ENCODE measurements at regions not wholly inside any gene's neighbourhood (a gene's known extent, or its start where the extent isn't known, plus 50 kb on each side); places are given as distances from the start of the nearest gene placed in this dataset.

DNA sequence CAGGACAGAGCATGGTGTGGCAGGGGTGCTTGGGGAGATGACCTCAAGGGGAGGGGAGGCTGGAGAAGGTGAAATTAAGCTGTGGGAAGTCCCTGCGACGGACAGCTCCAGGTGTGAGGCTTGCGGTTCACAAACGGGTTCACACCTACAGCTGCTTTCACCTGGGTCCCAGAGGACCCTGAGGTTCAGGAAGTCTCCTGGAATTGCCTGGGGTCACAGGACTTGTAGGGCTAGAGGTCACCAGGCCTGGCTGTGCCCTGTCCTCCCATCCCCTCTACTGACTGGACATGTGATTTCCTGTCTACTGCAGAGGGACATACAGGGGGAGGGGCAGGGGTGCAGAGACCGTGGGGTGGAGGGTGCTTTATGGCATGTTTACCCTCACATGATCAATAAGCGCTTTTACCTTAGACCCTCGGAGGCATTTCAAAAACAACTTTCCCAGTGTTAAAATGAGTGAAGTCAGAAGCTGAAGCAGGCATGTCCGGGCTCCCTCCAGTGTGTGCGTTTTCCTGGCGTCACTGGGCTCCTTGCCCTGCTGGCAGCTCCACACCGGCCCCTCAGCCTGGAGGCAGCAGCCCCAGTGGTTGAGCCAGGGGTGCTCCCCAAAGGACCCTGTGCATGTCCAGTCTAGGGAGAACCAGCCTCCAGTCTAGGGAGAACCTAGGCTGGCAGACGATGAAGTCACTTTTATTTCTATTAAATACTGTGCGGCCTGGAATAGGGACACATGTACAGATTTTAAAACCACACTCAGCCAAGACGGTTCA, 66.6 kb upstream of the IGFBP3 start:
- H3K36me3 ChIP-seq (ENCODE audit: control insufficient read depth in 1 of 2, insufficient read depth in 2 of 2, low read length in 2 of 2): no peaks in the 10 kb centered on the region
- H3K27me3 ChIP-seq (ENCODE audit: insufficient read depth, low read length): no peaks in the 10 kb centered on the region
- intact Hi-C loops (cut with micrococcal nuclease): no loop called here
- ChIA-PET POLR2A (interaction anchor here (0.7 kb wide), 1 partner anchor 76 kb away, joined by 6 read pairs; no protein-coding TSS in a partner anchor), CTCF (no interaction called here), RAD21 (ENCODE audit: low non-redundant PET in 1 of 2, low total read pairs in 2 of 2, uncharacterized antibody in 2 of 2, unreplicated experiment in 2 of 2) (no interaction called here)
- H3K27ac ChIP-seq (ENCODE audit: low read depth, low read length): no peak overlapping the region
- H2AFZ ChIP-seq (ENCODE audit: low read depth, low read length, poor library complexity, severe bottlenecking): no peak overlapping the region
- no peaks in the 10 kb centered on the region for H4K20me1 ChIP-seq (ENCODE audit: insufficient read depth)
- no peaks in the 10 kb centered on the region for H3K79me2 ChIP-seq (ENCODE audit: insufficient read depth, low read length)
- H3K9ac ChIP-seq (ENCODE audit: low read length): no peak overlapping the region
- DNase-seq (ENCODE audit: low read depth, low spot score) (no peak), ATAC-seq (no peak)
- H3K9me3 ChIP-seq (ENCODE audit: control insufficient read depth in 1 of 2, insufficient read depth in 1 of 2, low read depth in 1 of 2, low read length in 2 of 2): no peaks in the 10 kb centered on the region; a peak in 1 of 4 replicates
- BruUV-seq (replicated peaks): no TSS peak
- no peak overlapping the region for H3K4me2 ChIP-seq (ENCODE audit: low read length)
- no peaks in the 10 kb centered on the region for H3K9me2 ChIP-seq (ENCODE audit: insufficient read depth)
- no peak overlapping the region for H3K4me3 ChIP-seq (replicated peaks in 1 of 2; ENCODE audit: low read depth in 1 of 2, low read length in 2 of 2)
- no peak for TF ChIP-seq REST (IDR thresholded peaks at IDR 0.05; ENCODE audit: low read depth)
- TF ChIP-seq ZFX (IDR thresholded peaks at IDR 0.05): no peak
- no peak for TF ChIP-seq ZNF274 (IDR thresholded peaks at IDR 0.05; ENCODE audit: low read depth, low read length)
- no peak for TF ChIP-seq POLR2AphosphoS5 (IDR thresholded peaks at IDR 0.05; ENCODE audit: low read depth, low read length)
- TF ChIP-seq YY1 (IDR thresholded peaks at IDR 0.05; ENCODE audit: extremely low read depth, insufficient replicate concordance, low read depth, low read length): no peak
- no peak for TF ChIP-seq JUND (IDR thresholded peaks at IDR 0.05)
- no peak for TF ChIP-seq EZH2phosphoT487 (IDR thresholded peaks at IDR 0.05; ENCODE audit: borderline replicate concordance)
- TF ChIP-seq, protein P1, sequence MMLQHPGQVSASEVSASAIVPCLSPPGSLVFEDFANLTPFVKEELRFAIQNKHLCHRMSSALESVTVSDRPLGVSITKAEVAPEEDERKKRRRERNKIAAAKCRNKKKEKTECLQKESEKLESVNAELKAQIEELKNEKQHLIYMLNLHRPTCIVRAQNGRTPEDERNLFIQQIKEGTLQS (IDR thresholded peaks at IDR 0.05): no peak
- no peak for TF ChIP-seq EZH2 (IDR thresholded peaks at IDR 0.05)
- no peak for TF ChIP-seq ELF1 (IDR thresholded peaks at IDR 0.05; ENCODE audit: borderline replicate concordance, low read depth)
- no peak for TF ChIP-seq TCF7L2 (IDR thresholded peaks at IDR 0.05; ENCODE audit: borderline replicate concordance, extremely low read depth, insufficient read depth, insufficient read length)
- no peak for TF ChIP-seq SIN3A (IDR thresholded peaks at IDR 0.05; ENCODE audit: low read depth)
- no peak for TF ChIP-seq CBX3 (IDR thresholded peaks at IDR 0.05; ENCODE audit: low read depth)
- peaks cover 0 to 12% of the 10 kb centered on the region in 2 experiments; a peak in 1 of 4 replicates for H3K4me1 ChIP-seq (ENCODE audit: control insufficient read depth in 1 of 2, insufficient read depth in 2 of 2, low read length in 2 of 2)
